ENCODE measurements at regions not wholly inside any gene's neighbourhood (a gene's known extent, or its start where the extent isn't known, plus 50 kb on each side); places are given as distances from the start of the nearest gene placed in this dataset.

- H3K4me3 ChIP-seq (ENCODE audit: low read depth, low read length), result no peak overlapping the region
- TF ChIP-seq MYC (IDR thresholded peaks at IDR 0.05; ENCODE audit: low read depth, low read length), result no peak
- TF ChIP-seq, protein P1, sequence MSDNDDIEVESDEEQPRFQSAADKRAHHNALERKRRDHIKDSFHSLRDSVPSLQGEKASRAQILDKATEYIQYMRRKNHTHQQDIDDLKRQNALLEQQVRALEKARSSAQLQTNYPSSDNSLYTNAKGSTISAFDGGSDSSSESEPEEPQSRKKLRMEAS (IDR thresholded peaks at IDR 0.05; ENCODE audit: low read depth, low read length), result no peak
- no peak for TF ChIP-seq CTCF (IDR thresholded peaks at IDR 0.05; ENCODE audit: low read depth, low read length)
- TF ChIP-seq POLR2A (IDR thresholded peaks at IDR 0.05; ENCODE audit: extremely low read depth, insufficient read length), result no peak
Observed at GRCh38 chr12:77469578-77470333, 360.9 kb upstream of the NAV3 start.

GRCh38 chr12:77442633-77443032, 377.3 kb upstream of the E2F7 start:
- TF ChIP-seq, protein P1 (IDR thresholded peaks at IDR 0.05; ENCODE audit: low read depth, low read length), result no peak
- TF ChIP-seq POLR2A (IDR thresholded peaks at IDR 0.05; ENCODE audit: extremely low read depth, insufficient read length) (no peak), MYC (IDR thresholded peaks at IDR 0.05; ENCODE audit: low read depth, low read length) (no peak), CTCF (IDR thresholded peaks at IDR 0.05; ENCODE audit: low read depth, low read length) (no peak)
- DNase-seq (ENCODE audit: low read depth), result no peak
- no peak overlapping the region for H3K4me3 ChIP-seq (ENCODE audit: low read depth, low read length)

More at GRCh38 chr12:77469578-77470333, 360.9 kb upstream of the NAV3 start:
- no peak for DNase-seq (ENCODE audit: low read depth)

GRCh38 chr12:77439749-77440148, 374.4 kb upstream of the E2F7 start:
- TF ChIP-seq MYC (IDR thresholded peaks at IDR 0.05; ENCODE audit: low read depth, low read length) (no peak), CTCF (IDR thresholded peaks at IDR 0.05; ENCODE audit: low read depth, low read length) (no peak), POLR2A (IDR thresholded peaks at IDR 0.05; ENCODE audit: extremely low read depth, insufficient read length) (no peak)
- TF ChIP-seq, protein P1 (IDR thresholded peaks at IDR 0.05; ENCODE audit: low read depth, low read length), result no peak
- no peak overlapping the region for H3K4me3 ChIP-seq (ENCODE audit: low read depth, low read length)
- DNase-seq (ENCODE audit: low read depth), result no peak

DNA sequence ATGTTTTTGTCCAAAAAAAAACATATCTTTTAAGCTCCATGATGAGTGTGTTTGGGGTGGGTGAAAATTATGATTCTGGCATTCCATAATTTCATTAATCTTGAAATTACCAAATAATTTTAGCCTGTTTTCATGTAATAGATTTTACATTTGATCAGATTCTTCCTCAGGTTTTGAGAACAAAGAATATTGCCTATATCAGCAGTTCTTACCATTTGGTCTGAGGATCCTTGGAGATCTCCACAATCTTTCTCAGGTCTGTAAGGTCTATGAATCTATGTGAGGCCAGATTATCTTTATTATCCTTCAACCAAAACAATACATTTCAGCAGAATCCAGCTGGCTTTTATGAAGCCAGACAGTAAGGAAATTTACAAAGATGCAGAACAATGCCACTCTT, 373.3 kb upstream of the E2F7 start:
- no peak for TF ChIP-seq MYC (IDR thresholded peaks at IDR 0.05; ENCODE audit: low read depth, low read length)
- no peak for TF ChIP-seq CTCF (IDR thresholded peaks at IDR 0.05; ENCODE audit: low read depth, low read length)
- no peak for TF ChIP-seq POLR2A (IDR thresholded peaks at IDR 0.05; ENCODE audit: extremely low read depth, insufficient read length)
- TF ChIP-seq, protein P1 (IDR thresholded peaks at IDR 0.05; ENCODE audit: low read depth, low read length), result no peak
- no peak for DNase-seq (ENCODE audit: low read depth)

DNA sequence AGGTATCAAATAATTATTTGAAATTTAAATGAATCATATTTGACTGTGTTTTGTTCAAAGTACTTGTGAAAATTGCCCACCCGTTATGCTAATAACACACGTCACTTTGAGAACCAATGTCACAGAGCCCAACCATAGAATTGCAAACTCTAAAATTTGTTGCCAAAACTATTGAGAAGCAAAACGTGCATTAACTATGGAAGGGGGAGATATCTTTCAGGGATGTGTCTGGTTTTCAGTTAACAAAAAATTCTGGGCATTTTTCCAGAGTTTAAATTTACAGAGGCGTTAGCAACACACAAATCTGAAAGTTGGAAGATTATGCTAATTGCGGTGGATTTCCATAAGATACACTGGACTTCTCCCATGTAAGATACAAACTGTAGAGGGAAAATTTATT, 371.8 kb upstream of the E2F7 start:
- no peak for TF ChIP-seq POLR2A (IDR thresholded peaks at IDR 0.05; ENCODE audit: extremely low read depth, insufficient read length)
- no peak for TF ChIP-seq MYC (IDR thresholded peaks at IDR 0.05; ENCODE audit: low read depth, low read length)
- TF ChIP-seq, protein P1 (IDR thresholded peaks at IDR 0.05; ENCODE audit: low read depth, low read length), result no peak
- TF ChIP-seq CTCF (IDR thresholded peaks at IDR 0.05; ENCODE audit: low read depth, low read length), result no peak
- no peak for DNase-seq (ENCODE audit: low read depth)
- no peak overlapping the region for H3K4me3 ChIP-seq (ENCODE audit: low read depth, low read length)

More for the DNA sequence above, 373.3 kb upstream of the E2F7 start:
- no peak overlapping the region for H3K4me3 ChIP-seq (ENCODE audit: low read depth, low read length)
